Breast epithelium (tissue), 3 donors: ENCODE measurements at regions not wholly inside any gene's neighbourhood (a gene's known extent, or its start where the extent isn't known, plus 50 kb on each side); places are given as distances from the start of the nearest gene placed in this dataset.

Experiments used
- POLR2A ChIP-seq: fragments of 450-650 bp; IDR thresholded peaks from one replicate; pipeline ENCODE4 v1.6.1; 2016; ENCODE audit warnings: antibody characterized with exemption, mild to moderate bottlenecking, moderate library complexity
- POLR2AphosphoS5 ChIP-seq, 3 donors: sonication (generic); formaldehyde crosslinking; IDR thresholded peaks; one replicate each; pipeline ENCODE4 v1.6.1; 2017; ENCODE audit warnings: antibody characterized with exemption in 3 of 3
- TF ChIP-seq, protein P1 (sequence below), 3 donors: fragments of 450-650 bp; IDR thresholded peaks; one replicate each; pipeline ENCODE4 v1.5.1; 2016 to 2017; ENCODE audit warnings: antibody characterized with exemption in 3 of 3, mild to moderate bottlenecking in 3 of 3, moderate library complexity in 3 of 3

DNA sequence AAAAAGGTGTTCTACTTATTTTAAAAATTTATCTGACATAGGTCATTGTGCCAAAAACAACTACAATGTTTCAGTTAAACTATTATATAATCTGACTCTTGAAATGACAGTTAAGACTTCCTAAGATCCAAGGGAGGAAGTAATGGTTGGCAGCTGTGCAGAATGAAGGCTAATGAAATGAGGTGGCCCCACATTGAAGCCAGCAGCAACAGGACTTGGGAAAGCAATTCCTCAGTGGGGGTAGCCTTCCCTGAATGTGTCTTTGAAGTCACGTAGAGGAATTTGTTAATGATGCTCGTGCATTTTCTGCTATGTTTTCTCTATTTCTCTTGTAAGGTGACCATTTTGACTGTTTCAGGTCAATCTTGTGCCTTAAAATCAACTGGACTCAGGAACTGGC, 162.4 kb upstream of the DAAM1 start:
- TF ChIP-seq, protein P1, sequence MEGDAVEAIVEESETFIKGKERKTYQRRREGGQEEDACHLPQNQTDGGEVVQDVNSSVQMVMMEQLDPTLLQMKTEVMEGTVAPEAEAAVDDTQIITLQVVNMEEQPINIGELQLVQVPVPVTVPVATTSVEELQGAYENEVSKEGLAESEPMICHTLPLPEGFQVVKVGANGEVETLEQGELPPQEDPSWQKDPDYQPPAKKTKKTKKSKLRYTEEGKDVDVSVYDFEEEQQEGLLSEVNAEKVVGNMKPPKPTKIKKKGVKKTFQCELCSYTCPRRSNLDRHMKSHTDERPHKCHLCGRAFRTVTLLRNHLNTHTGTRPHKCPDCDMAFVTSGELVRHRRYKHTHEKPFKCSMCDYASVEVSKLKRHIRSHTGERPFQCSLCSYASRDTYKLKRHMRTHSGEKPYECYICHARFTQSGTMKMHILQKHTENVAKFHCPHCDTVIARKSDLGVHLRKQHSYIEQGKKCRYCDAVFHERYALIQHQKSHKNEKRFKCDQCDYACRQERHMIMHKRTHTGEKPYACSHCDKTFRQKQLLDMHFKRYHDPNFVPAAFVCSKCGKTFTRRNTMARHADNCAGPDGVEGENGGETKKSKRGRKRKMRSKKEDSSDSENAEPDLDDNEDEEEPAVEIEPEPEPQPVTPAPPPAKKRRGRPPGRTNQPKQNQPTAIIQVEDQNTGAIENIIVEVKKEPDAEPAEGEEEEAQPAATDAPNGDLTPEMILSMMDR (IDR thresholded peaks at IDR 0.05) = no peak
- TF ChIP-seq POLR2AphosphoS5 (IDR thresholded peaks at IDR 0.05) (no peak), POLR2A (no peak)
